ENCODE measurements at regions not wholly inside any gene's neighbourhood (a gene's known extent, or its start where the extent isn't known, plus 50 kb on each side); places are given as distances from the start of the nearest gene placed in this dataset.

DNA sequence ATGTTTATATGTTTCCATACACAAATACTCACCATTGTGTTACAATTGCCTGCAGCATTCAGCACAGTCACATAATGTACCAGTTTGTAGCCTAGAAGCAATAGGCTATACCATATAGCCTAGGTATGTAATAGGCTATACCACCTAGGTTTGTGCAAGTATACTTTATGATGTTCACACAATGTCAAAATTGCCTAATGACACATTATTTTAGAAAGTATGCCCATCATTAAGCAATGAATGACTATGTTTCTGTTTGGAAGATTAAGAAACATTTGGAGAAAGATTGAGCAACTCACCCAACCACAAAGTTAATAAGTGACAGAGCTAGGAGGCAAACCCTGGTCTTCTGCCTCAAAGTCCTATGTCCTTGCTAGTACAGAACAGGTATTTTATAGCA is 96.8 kb upstream of the GRIA3 start:
- TF ChIP-seq, protein P1, sequence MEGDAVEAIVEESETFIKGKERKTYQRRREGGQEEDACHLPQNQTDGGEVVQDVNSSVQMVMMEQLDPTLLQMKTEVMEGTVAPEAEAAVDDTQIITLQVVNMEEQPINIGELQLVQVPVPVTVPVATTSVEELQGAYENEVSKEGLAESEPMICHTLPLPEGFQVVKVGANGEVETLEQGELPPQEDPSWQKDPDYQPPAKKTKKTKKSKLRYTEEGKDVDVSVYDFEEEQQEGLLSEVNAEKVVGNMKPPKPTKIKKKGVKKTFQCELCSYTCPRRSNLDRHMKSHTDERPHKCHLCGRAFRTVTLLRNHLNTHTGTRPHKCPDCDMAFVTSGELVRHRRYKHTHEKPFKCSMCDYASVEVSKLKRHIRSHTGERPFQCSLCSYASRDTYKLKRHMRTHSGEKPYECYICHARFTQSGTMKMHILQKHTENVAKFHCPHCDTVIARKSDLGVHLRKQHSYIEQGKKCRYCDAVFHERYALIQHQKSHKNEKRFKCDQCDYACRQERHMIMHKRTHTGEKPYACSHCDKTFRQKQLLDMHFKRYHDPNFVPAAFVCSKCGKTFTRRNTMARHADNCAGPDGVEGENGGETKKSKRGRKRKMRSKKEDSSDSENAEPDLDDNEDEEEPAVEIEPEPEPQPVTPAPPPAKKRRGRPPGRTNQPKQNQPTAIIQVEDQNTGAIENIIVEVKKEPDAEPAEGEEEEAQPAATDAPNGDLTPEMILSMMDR (IDR thresholded peaks at IDR 0.05) = no peak
- no peak for TF ChIP-seq POLR2A (IDR thresholded peaks at IDR 0.05)
